ENCODE measurements at regions not wholly inside any gene's neighbourhood (a gene's known extent, or its start where the extent isn't known, plus 50 kb on each side); places are given as distances from the start of the nearest gene placed in this dataset.

GRCh38 chr5:119721775-119722174 lies 92.4 kb downstream of the FAM170A start:
- TF ChIP-seq, protein P1, sequence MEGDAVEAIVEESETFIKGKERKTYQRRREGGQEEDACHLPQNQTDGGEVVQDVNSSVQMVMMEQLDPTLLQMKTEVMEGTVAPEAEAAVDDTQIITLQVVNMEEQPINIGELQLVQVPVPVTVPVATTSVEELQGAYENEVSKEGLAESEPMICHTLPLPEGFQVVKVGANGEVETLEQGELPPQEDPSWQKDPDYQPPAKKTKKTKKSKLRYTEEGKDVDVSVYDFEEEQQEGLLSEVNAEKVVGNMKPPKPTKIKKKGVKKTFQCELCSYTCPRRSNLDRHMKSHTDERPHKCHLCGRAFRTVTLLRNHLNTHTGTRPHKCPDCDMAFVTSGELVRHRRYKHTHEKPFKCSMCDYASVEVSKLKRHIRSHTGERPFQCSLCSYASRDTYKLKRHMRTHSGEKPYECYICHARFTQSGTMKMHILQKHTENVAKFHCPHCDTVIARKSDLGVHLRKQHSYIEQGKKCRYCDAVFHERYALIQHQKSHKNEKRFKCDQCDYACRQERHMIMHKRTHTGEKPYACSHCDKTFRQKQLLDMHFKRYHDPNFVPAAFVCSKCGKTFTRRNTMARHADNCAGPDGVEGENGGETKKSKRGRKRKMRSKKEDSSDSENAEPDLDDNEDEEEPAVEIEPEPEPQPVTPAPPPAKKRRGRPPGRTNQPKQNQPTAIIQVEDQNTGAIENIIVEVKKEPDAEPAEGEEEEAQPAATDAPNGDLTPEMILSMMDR (IDR thresholded peaks at IDR 0.05): no peak
- TF ChIP-seq POLR2A (IDR thresholded peaks at IDR 0.05): no peak
